GM12875 (cell line): ENCODE measurements at regions not wholly inside any gene's neighbourhood (a gene's known extent, or its start where the extent isn't known, plus 50 kb on each side); places are given as distances from the start of the nearest gene placed in this dataset.

ENCODE experiments used
- H3K4me3 ChIP-seq: one replicate; pipeline ENCODE4 v1.5.1; 2011; ENCODE audit warnings: low read depth, low read length, control low read depth
- CTCF ChIP-seq: IDR thresholded peaks from 2 replicates; pipeline ENCODE4 v1.5.1; 2011; ENCODE audit warnings: low read depth, mild to moderate bottlenecking, control low read depth, inconsistent platforms, low read length, moderate library complexity, borderline replicate concordance; ENCODE audit not compliant: insufficient read depth

GRCh38 chr5:8399471-8399870, 530.5 kb downstream of the MTRR start:
- no peak for TF ChIP-seq CTCF
- H3K4me3 ChIP-seq, result no peak overlapping the region

GRCh38 chr5:8408258-8408657, 539.3 kb downstream of the MTRR start:
- TF ChIP-seq CTCF, result no peak

GRCh38 chr5:8410618-8411017, 541.7 kb downstream of the MTRR start:
- no peak for TF ChIP-seq CTCF

More at GRCh38 chr5:8408258-8408657, 539.3 kb downstream of the MTRR start:
- H3K4me3 ChIP-seq, result no peak overlapping the region

GRCh38 chr5:8413975-8414374, 545.0 kb downstream of the MTRR start:
- H3K4me3 ChIP-seq, result no peak overlapping the region
- TF ChIP-seq CTCF, result no peak

More at GRCh38 chr5:8410618-8411017, 541.7 kb downstream of the MTRR start:
- H3K4me3 ChIP-seq, result no peak overlapping the region

GRCh38 chr5:8417316-8418048, 548.5 kb downstream of the MTRR start:
- no peak overlapping the region for H3K4me3 ChIP-seq
- no peak for TF ChIP-seq CTCF

GRCh38 chr5:8418049-8418426, 549.1 kb downstream of the MTRR start:
- TF ChIP-seq CTCF, result no peak
- H3K4me3 ChIP-seq, result no peak overlapping the region
